ENCODE measurements at regions not wholly inside any gene's neighbourhood (a gene's known extent, or its start where the extent isn't known, plus 50 kb on each side); places are given as distances from the start of the nearest gene placed in this dataset.
"Not testable (repeated sequence)": the region's sequence is repeated elsewhere in the genome, so short reads cannot be mapped to it uniquely, and the experiment has no call there.

DNA sequence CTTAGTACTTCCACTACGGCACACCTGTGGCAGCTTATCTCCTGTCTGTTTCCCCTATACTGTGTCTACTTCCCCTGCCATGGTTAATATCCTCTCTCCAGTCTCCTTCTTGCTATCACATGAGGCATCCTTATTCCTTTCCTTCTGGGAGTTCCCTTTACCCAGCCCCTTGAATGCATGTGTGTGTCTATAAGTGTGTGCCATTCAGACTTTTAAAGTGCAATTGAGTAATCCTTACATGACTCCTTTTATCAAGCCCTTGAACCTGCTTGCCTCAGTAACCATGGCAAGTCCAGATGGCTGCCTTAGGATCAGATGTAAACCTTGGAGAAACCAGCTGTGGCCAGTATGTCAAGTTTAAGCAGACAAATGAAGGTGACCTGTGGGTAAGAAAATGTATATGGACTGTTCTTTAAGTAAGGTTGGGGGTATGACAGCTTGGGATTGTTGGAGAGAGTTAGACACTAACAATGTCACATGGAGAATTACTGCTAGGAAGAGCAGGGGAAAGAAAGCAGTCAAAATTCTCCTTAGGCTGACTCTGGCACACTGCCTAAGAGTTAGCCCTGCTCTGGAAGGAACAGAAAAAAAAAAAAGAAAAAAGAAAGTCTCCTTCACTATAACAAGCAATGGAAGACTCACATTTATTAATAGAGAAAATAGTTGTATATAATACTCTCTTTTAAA lies 142.1 kb downstream of the HINT1 start:
- H3K36me3 Mint-ChIP-seq: no peaks in the 10 kb centered on the region
- no peak for DNase-seq
- no peaks in the 10 kb centered on the region for H3K27me3 Mint-ChIP-seq
- no peak overlapping the region for H3K27ac Mint-ChIP-seq
- H3K4me3 Mint-ChIP-seq: no peak overlapping the region
- peaks cover 2% of the 10 kb centered on the region for H3K9me3 Mint-ChIP-seq
- no peaks in the 10 kb centered on the region for H3K4me1 Mint-ChIP-seq

DNA sequence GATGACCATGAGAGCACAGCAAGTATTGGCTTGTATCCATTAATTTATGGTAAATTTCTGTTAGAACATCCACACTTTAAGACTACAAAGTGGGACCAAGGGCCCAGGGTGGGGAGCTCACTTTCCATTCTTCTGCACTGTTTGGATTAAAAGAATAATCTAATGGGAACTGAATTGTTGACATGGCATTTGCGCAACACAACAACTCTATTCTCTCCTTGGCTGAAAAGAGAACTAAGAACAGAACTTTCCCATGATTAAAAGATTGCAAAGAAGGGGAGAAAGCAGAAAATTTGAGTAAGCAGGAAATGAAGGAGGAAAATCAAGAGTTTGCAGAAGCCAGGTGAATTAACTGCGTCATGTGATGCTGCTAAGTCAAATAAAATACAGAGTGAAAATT lies 143.4 kb downstream of the HINT1 start:
- Mint-ChIP-seq H3K27ac (no peak overlapping the region), H3K4me3 (no peak overlapping the region), H3K4me1 (peaks cover 3% of the 10 kb centered on the region), H3K9me3 (peaks cover 9% of the 10 kb centered on the region), H3K27me3 (no peaks in the 10 kb centered on the region), H3K36me3 (no peaks in the 10 kb centered on the region)
- no peak for DNase-seq

DNA sequence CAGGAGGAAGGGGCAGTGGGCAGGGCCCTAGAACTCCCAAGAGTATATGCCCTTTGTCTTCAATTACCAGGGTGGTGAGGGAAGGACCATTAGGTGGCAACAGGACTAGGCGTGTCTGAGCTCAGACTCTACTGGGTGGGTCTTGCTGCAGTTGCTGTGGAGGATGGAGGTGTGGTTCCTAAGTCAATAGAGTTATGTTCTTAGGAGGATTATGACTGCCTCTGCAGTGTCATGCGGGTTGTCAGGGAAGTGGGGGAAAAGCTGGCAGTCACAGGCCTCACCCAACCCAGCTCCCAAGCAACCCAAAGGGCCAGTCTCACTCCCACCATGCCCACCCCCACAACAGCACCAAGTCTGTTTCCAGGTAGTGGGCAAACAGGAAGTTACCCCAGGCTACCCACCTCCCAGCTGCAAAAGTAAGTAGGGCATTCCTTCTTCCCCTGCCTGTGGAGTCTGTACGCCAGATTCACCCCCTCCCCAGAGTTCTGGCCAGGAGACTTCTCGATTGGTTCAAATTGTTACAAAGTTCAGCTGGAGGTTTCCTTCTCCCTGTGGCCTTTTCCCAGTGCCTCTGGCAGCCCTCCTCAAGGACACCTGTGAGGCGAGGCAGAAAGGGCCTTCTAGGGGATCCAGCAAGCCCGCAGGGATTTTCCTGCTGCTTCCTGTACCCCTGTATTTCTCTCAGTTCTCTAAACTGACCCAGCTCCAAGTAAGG lies 145.3 kb downstream of the HINT1 start:
- Mint-ChIP-seq H3K4me1 (peaks cover 3% of the 10 kb centered on the region), H3K36me3 (no peaks in the 10 kb centered on the region), H3K27me3 (no peaks in the 10 kb centered on the region), H3K4me3 (no peak overlapping the region), H3K9me3 (peaks cover 13% of the 10 kb centered on the region), H3K27ac (no peak overlapping the region)
- DNase-seq: no peak

DNA sequence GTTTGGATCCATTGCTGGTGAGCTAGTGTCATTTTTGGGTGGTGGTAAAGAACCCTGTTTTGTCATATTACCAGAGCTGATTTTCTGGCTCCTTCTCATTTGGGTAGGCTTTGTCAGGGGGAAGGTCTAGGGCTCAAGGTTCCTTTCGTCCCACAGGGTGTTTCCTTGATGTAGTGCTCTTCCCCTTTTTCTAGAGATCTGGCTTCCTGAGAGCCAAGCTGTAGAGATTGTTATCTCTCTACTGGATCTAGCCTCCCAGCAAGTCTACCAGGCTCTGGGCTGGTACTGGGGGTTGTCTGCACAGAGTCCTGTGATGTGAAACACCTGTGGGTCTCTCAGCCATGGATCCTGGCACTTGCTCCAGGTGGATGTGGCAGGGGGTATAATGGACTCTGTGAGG lies 145.9 kb downstream of the HINT1 start:
- Mint-ChIP-seq H3K36me3 (no peaks in the 10 kb centered on the region), H3K4me1 (peaks cover 3% of the 10 kb centered on the region), H3K27me3 (no peaks in the 10 kb centered on the region), H3K9me3 (peaks cover 13% of the 10 kb centered on the region), H3K4me3 (no peak overlapping the region), H3K27ac (no peak overlapping the region)
- no peak for DNase-seq

DNA sequence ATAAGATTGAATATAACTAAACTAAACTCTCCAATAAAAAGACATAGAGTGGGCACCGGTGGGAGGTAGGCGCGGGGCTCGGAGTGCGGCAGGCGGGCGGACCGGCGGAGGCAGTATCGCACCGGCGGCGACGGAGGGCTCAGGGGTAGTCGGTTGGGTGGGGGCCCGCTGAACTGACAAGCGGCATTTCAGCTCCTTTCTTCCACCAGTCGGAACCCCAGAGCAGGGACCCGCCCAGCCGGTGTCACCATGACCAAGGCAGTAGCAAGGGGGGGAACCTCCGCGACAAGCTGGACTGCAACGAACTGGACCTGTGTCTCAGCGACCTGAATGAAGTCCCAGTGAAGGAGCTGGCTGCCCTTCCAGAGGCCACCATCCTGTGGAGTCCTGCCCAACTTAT lies 156.7 kb downstream of the HINT1 start:
- DNase-seq: no peak
- H3K4me3 Mint-ChIP-seq: no peak overlapping the region
- no peaks in the 10 kb centered on the region for H3K36me3 Mint-ChIP-seq
- no peaks in the 10 kb centered on the region for H3K4me1 Mint-ChIP-seq
- H3K9me3 Mint-ChIP-seq: peaks cover 1% of the 10 kb centered on the region
- H3K27ac Mint-ChIP-seq: no peak overlapping the region
- no peaks in the 10 kb centered on the region for H3K27me3 Mint-ChIP-seq

DNA sequence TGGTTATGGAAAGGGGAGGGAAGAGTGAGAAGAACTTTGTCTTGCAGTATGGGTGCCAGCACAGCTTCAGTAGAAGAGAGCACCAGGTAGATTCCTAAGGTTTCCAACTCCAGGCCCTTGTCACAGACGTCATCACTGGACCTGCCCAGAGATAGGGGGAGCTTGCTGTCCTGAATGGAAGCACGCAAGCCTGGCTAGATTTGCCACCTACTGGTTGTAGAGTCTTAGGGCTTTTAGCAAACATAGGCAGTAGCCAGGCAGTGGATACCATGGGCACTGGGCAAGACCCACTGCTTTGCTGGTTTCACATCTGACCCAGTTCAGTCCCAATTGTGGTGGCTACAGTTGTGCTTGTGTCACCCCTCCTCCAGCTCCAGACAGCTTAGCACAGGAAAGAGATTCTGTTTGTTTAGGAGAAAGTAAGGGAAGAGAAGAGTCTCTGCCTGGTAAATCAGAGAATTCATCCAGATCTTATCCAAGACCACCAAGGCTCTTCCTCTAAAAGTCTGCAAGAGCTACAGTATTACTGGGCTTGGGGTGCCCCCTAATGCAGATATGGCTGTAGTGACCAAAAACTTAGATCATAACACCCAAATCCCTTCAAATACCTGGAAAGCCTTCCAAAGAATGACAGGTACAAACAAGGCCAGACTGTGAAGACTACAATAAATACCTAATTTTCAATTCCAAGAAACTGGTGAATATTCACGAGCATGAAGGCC lies 158.9 kb downstream of the HINT1 start:
- Mint-ChIP-seq H3K9me3 (peaks cover 1% of the 10 kb centered on the region), H3K27me3 (no peaks in the 10 kb centered on the region), H3K4me1 (no peaks in the 10 kb centered on the region), H3K36me3 (no peaks in the 10 kb centered on the region), H3K27ac (no peak overlapping the region), H3K4me3 (no peak overlapping the region)
- no peak for DNase-seq

DNA sequence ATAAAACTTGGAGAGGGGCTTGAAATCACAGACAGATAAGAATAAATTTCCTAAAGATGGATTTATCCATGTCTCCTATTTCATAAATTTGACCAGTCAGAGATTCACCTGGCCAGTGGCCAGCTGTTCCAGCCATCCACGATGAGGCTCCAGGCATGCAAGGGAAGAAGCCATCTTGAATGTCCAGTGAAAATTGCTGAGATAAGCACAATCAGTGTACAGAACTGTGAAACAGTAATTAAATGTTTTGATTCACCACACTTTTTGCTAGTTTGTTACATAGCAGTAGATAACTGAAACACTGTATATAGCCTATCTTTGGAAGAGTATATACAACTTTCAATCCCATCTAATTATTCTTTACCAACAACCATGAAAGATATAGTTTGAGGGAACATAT lies 163.5 kb downstream of the HINT1 start:
- Mint-ChIP-seq H3K36me3 (no peaks in the 10 kb centered on the region), H3K4me3 (no peak overlapping the region), H3K27ac (no peak overlapping the region), H3K9me3 (no peaks in the 10 kb centered on the region), H3K4me1 (no peaks in the 10 kb centered on the region), H3K27me3 (no peaks in the 10 kb centered on the region)
- no peak for DNase-seq

DNA sequence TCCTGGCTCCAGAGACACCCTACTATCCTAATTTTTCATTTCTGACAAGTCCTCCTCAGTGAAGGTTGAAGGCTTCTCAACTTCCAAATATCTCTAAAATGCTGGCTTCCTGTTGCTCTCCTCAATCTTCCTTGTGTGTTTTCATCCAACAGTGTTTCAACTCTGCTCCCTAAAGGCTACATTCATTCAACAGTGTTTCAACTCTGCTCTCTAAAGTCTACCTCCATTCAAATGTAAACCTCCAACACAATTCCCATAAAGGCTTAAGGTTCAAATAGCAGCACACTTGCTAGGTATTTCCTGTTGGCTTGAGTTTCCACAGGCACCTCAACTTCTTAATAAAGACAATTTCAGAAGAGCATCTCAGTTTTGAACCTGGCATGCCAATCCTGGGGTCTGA lies 164.8 kb downstream of the HINT1 start:
- Mint-ChIP-seq H3K4me3 (no peak overlapping the region), H3K27ac (no peak overlapping the region), H3K4me1 (no peaks in the 10 kb centered on the region), H3K36me3 (no peaks in the 10 kb centered on the region), H3K27me3 (no peaks in the 10 kb centered on the region), H3K9me3 (no peaks in the 10 kb centered on the region)
- no peak for DNase-seq

DNA sequence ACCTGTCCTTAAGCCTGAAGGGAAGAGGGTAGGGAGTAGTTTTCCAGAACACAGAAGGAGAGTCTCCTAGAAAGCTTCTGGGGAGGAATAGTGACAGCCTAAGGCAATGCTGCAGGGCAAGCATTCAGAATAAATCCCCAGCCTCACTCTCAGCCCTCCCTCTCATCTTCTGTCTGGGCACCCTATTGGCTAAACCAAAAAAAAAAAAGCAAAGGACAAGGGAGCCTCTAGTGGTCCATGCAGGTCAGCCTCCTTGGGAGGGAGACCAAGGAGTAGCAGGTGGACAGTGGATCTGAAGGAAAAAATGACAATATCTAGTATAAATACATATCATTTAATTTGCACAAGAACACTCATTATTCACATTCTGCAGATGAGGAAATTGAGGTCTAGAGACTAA lies 168.3 kb downstream of the HINT1 start:
- not testable (repeated sequence) for H3K4me1 Mint-ChIP-seq, H3K27me3 Mint-ChIP-seq, H3K4me3 Mint-ChIP-seq, H3K36me3 Mint-ChIP-seq, H3K9me3 Mint-ChIP-seq, H3K27ac Mint-ChIP-seq, DNase-seq

DNA sequence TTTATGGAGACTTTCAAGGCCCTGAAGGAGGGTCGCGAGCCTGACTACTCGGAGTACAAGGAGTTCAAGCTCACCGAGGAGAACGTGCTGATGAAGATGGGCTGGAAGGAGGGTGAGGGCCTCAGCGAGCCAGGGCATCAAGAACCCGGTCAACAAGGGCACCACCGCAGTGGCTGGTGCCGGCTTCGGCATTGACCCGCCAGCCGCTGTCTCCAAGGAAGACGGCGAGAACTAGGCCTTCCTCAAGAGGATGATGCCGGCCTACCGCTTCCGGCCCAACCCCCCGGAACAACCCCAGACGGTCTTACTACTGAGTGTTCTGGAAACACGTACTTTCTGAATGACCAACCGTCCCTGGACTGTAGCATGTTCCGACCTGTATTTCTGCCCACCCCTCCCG lies 169.2 kb downstream of the HINT1 start:
- H3K9me3 Mint-ChIP-seq: no peaks in the 10 kb centered on the region
- no peak for DNase-seq
- H3K4me3 Mint-ChIP-seq: no peak overlapping the region
- no peaks in the 10 kb centered on the region for H3K36me3 Mint-ChIP-seq
- no peaks in the 10 kb centered on the region for H3K4me1 Mint-ChIP-seq
- peaks cover 3% of the 10 kb centered on the region for H3K27me3 Mint-ChIP-seq
- no peak overlapping the region for H3K27ac Mint-ChIP-seq

DNA sequence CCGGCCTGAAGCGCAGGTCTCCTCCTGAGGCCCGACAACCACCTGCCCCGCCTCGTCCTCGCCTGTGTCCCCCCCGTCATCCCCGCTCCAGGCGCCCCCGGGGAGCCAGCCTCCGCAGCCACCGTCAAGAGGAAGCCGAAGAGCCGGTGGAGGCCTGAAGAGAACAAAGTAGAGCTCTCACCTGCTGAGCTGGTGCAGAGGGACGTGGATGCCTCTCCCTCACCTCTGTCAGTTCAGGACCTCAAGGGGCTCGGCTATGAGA lies 169.9 kb downstream of the HINT1 start:
- peaks cover 3% of the 10 kb centered on the region for H3K27me3 Mint-ChIP-seq
- no peaks in the 10 kb centered on the region for H3K36me3 Mint-ChIP-seq
- no peak overlapping the region for H3K27ac Mint-ChIP-seq
- DNase-seq: no peak
- H3K4me1 Mint-ChIP-seq: no peaks in the 10 kb centered on the region
- no peak overlapping the region for H3K4me3 Mint-ChIP-seq
- no peaks in the 10 kb centered on the region for H3K9me3 Mint-ChIP-seq

DNA sequence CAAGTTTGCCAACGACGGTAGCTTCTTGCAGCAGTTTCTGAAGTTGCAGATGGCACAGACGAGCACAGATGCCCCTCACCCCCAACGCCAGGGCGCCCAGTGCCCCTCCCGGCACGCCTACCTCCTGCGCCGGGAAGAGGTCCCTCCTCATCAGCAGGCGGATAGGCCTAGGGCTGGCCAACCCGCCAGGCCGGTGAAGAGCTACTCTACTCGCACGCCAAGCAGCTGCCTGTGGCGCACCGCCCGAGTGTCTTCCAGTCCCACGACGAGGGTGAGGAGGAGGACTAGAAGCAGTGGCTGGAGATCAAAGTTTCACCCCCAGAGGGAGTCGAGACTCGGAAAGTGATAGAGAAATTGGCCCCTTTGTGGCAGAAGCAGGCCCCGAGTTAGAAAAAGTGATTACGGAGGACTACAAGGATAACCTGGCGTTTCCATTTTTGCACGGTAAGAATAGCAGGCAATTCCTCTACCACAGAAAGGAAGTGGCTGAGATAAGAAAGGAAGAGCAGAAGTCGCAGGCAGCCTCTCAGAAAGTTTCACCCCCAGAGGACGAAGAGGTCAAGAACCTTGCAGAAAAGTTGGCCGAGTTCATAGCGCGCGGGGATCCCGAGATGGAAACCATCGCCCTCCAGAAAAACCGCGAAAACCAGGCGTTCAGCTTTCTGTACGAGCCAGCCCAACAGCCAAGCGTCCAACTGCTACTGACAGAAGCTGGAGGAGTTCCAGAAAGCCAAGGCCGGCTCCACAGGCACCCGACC lies 170.4 kb downstream of the HINT1 start:
- Mint-ChIP-seq H3K4me3 (no peak overlapping the region), H3K9me3 (no peaks in the 10 kb centered on the region), H3K4me1 (no peaks in the 10 kb centered on the region), H3K27me3 (peaks cover 3% of the 10 kb centered on the region), H3K27ac (no peak overlapping the region), H3K36me3 (no peaks in the 10 kb centered on the region)
- no peak for DNase-seq

DNA sequence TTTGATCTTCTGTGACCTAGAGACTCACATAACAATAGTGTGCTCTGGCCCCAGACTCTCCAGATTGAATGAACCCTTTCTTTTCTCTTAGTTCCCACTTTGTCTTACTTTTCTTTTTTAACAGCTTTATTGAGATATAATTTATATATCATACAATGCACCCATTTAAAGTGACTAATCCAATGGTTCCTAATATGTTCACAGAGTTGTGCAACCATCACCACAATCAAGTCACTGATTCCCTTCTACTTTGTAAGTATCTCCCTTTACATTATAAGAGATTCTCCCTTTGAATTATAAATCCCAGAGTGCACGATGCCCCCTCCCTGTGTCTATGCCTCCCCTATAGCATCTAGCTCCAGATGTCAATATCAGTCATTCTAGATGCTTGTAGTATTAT lies 172.4 kb downstream of the HINT1 start:
- H3K27ac Mint-ChIP-seq: no peak overlapping the region
- no peaks in the 10 kb centered on the region for H3K36me3 Mint-ChIP-seq
- peaks cover 2% of the 10 kb centered on the region for H3K4me1 Mint-ChIP-seq
- H3K4me3 Mint-ChIP-seq: no peak overlapping the region
- no peaks in the 10 kb centered on the region for H3K9me3 Mint-ChIP-seq
- H3K27me3 Mint-ChIP-seq: peaks cover 3% of the 10 kb centered on the region
- DNase-seq: no peak

DNA sequence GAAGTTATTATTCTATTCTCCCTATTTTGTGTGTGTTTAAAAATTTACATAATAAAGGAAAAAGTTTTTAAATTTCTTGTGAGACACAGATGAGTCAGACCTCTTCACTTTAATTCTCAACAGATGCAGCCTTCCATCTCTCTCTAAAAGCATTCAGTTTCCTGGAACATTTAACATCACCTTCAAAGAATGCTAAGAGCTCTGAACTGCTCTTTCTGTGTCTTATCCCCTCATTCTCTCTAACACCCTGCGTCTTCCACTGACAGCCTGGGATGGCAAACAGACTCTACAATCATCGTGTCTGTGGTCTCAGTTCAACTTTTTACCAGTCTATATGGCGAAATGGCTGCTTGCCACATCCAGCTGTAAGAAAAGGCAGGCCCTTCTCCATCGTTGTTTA lies 173.0 kb downstream of the HINT1 start:
- H3K27ac Mint-ChIP-seq: no peak overlapping the region
- DNase-seq: no peak
- no peaks in the 10 kb centered on the region for H3K36me3 Mint-ChIP-seq
- peaks cover 3% of the 10 kb centered on the region for H3K27me3 Mint-ChIP-seq
- no peak overlapping the region for H3K4me3 Mint-ChIP-seq
- H3K4me1 Mint-ChIP-seq: peaks cover 2% of the 10 kb centered on the region
- no peaks in the 10 kb centered on the region for H3K9me3 Mint-ChIP-seq

DNA sequence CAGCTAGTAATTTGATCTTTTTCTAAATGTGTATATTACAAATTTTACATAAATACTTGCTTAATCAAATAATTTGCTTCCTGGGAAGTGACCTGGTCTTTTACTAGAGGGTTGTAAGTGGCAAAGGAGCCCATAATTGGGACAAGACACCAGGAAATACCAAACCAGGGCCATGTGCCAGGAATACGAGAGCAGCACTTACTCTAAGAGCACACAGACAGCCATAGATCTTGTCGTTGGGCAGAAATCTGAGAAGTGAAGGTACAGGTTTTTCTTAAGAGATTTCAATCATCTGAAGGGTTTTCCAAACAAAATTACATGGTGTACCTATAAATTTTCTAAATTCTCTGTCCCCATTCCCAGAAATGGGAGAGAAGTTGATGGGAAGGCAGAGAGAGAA lies 179.3 kb downstream of the HINT1 start:
- H3K36me3 Mint-ChIP-seq: no peaks in the 10 kb centered on the region
- H3K4me1 Mint-ChIP-seq: peaks cover 2% of the 10 kb centered on the region
- H3K4me3 Mint-ChIP-seq: no peak overlapping the region
- DNase-seq: no peak
- no peaks in the 10 kb centered on the region for H3K27me3 Mint-ChIP-seq
- no peak overlapping the region for H3K27ac Mint-ChIP-seq
- H3K9me3 Mint-ChIP-seq: no peaks in the 10 kb centered on the region
